Caco-2 (cell line): ENCODE measurements at regions not wholly inside any gene's neighbourhood (a gene's known extent, or its start where the extent isn't known, plus 50 kb on each side); places are given as distances from the start of the nearest gene placed in this dataset.
"Not testable (repeated sequence)": the region's sequence is repeated elsewhere in the genome, so short reads cannot be mapped to it uniquely, and the experiment has no call there.

ENCODE experiments used
- BruUV-seq: library from RNA; stranded (reverse); fragments of 400-500 nt; replicated peaks from 2 replicates; lab custom pipeline; 2021; lab: Mats Ljungman, UMichigan
- CTCF ChIA-PET: fragments of 300-600 bp; sonication (Branson Sonifier 250); formaldehyde crosslinking; loops from one replicate; lab custom pipeline; 2022; ENCODE audit warnings: antibody characterized with exemption; lab: Charles Lee
- POLR2A ChIA-PET: fragments of 300-600 bp; sonication (Branson Sonifier 250); formaldehyde crosslinking; loops from one replicate; lab custom pipeline; 2022; ENCODE audit warnings: antibody characterized with exemption; lab: Charles Lee
- DNase-seq, 2 experiments: peaks; one replicate each; pipeline versions ENCODE4 v3.0.0 to v3.0.0-alpha.2; 2020 to 2022
- H3K27me3 ChIP-seq: replicated peaks from 2 replicates; pipeline ENCODE4 v1.6.0; 2011; ENCODE audit warnings: low read length; ENCODE audit not compliant: control insufficient read depth, insufficient read depth
- H3K36me3 ChIP-seq: 2 replicates; pipeline ENCODE4 v1.5.1; 2011; ENCODE audit warnings: low read length; ENCODE audit not compliant: control insufficient read depth, insufficient read depth
- H3K4me1 ChIP-seq: fragments of 250-450 bp; sonication (Bioruptor Pico); 2 replicates; pipeline ENCODE4 v1.5.1; 2020; ENCODE audit warnings: mild to moderate bottlenecking
- H3K4me3 ChIP-seq: 2 replicates; pipeline ENCODE4 v1.5.1; 2011; ENCODE audit warnings: low read depth, mild to moderate bottlenecking, control low read depth, low read length
- H3K9me3 ChIP-seq: fragments of 250-450 bp; sonication (Bioruptor Pico); 2 replicates; pipeline ENCODE4 v1.5.1; 2020; ENCODE audit warnings: mild to moderate bottlenecking, moderate library complexity
- H3K27ac Mint-ChIP-seq: one replicate; pipeline ENCODE4 v1.8.0; 2022; ENCODE audit warnings: mixed read lengths; ENCODE audit not compliant: unreplicated experiment
- H3K27me3 Mint-ChIP-seq: one replicate; pipeline ENCODE4 v1.8.0; 2022; ENCODE audit warnings: mixed read lengths; ENCODE audit not compliant: insufficient read depth, unreplicated experiment
- H3K36me3 Mint-ChIP-seq: one replicate; pipeline ENCODE4 v1.8.0; 2022; ENCODE audit warnings: mild to moderate bottlenecking, mixed read lengths; ENCODE audit not compliant: insufficient read depth, unreplicated experiment
- H3K4me1 Mint-ChIP-seq: one replicate; pipeline ENCODE4 v1.8.0; 2022; ENCODE audit warnings: low read depth, mixed read lengths; ENCODE audit not compliant: unreplicated experiment
- H3K4me3 Mint-ChIP-seq: one replicate; pipeline ENCODE4 v1.8.0; 2022; ENCODE audit warnings: mild to moderate bottlenecking, moderate library complexity, mixed read lengths; ENCODE audit not compliant: unreplicated experiment
- H3K9me3 Mint-ChIP-seq: one replicate; pipeline ENCODE4 v1.8.0; 2022; ENCODE audit warnings: mixed read lengths; ENCODE audit not compliant: unreplicated experiment
- CTCF ChIP-seq, 2 experiments: fragments of 200-600 bp in 1 of 2; IDR thresholded peaks; 1 replicate in 1 of 2; 2 replicates in 1 of 2; pipeline versions ENCODE4 v1.5.1 to v1.8.0; 2011 to 2022; ENCODE audit warnings: antibody characterized with exemption in 1 of 2, control low read depth in 1 of 2, inconsistent platforms in 1 of 2, low read depth in 1 of 2, low read length in 1 of 2, mild to moderate bottlenecking in 1 of 2, moderate library complexity in 1 of 2; ENCODE audit not compliant: insufficient read depth in 1 of 2, severe bottlenecking in 1 of 2, unreplicated experiment in 1 of 2
- intact Hi-C: fragments of 100-400 bp; cut with micrococcal nuclease; formaldehyde crosslinking; loops from one replicate; pipeline ENCODE4 v1.10.0; 2022; ENCODE audit not compliant: unreplicated experiment

GRCh38 chr6:4415549-4415948 lies 280.2 kb upstream of the ECI2 start:
- Mint-ChIP-seq H3K27me3 (peaks cover 2% of the 10 kb centered on the region), H3K27ac (no peak overlapping the region), H3K36me3 (no peaks in the 10 kb centered on the region), H3K9me3 (peaks cover under 1% of the 10 kb centered on the region), H3K4me3 (no peak overlapping the region), H3K4me1 (no peaks in the 10 kb centered on the region)
- Histone ChIP-seq H3K4me3 (no peak overlapping the region), H3K27me3 (no peaks in the 10 kb centered on the region), H3K4me1 (no peaks in the 10 kb centered on the region), H3K9me3 (no peaks in the 10 kb centered on the region; the same call in 1 of the 2 replicates), H3K36me3 (no peaks in the 10 kb centered on the region)
- no peak for TF ChIP-seq CTCF (IDR thresholded peaks at IDR 0.05; ENCODE audit: insufficient read depth in 1 of 2, low read depth in 1 of 2, low read length in 1 of 2, severe bottlenecking in 1 of 2, unreplicated experiment in 1 of 2)
- intact Hi-C loops, result no loop called here
- POLR2A ChIA-PET, result interaction anchor here (0.6 kb wide), 1 partner anchor 228 kb away, joined by 4 read pairs; no protein-coding TSS in a partner anchor
- no TSS peak for BruUV-seq
- DNase-seq, result no peak
- CTCF ChIA-PET, result no interaction called here

- POLR2A ChIA-PET, H3K4me3 Mint-ChIP-seq, H3K9me3 ChIP-seq, H3K9me3 Mint-ChIP-seq, H3K27me3 ChIP-seq, H3K27ac Mint-ChIP-seq, DNase-seq, BruUV-seq, H3K4me1 ChIP-seq, H3K36me3 Mint-ChIP-seq, H3K4me3 ChIP-seq, H3K27me3 Mint-ChIP-seq, H3K36me3 ChIP-seq, H3K4me1 Mint-ChIP-seq, intact Hi-C loops, CTCF ChIA-PET: not testable (repeated sequence)
Measured at GRCh38 chr6:4414078-4414477, 278.7 kb upstream of the ECI2 start.

- H3K27me3 ChIP-seq, result no peaks in the 10 kb centered on the region
- no peak for TF ChIP-seq CTCF (IDR thresholded peaks at IDR 0.05; ENCODE audit: insufficient read depth in 1 of 2, low read depth in 1 of 2, low read length in 1 of 2, severe bottlenecking in 1 of 2, unreplicated experiment in 1 of 2)
- ChIA-PET CTCF (no interaction called here), POLR2A (no interaction called here)
- intact Hi-C loops, result no loop called here
- peaks cover 9% of the 10 kb centered on the region for H3K9me3 Mint-ChIP-seq
- peaks cover 8% of the 10 kb centered on the region for H3K27me3 Mint-ChIP-seq
- no TSS peak for BruUV-seq
- H3K36me3 ChIP-seq, result no peaks in the 10 kb centered on the region
- H3K4me3 ChIP-seq, result no peak overlapping the region
- H3K36me3 Mint-ChIP-seq, result no peaks in the 10 kb centered on the region
- H3K27ac Mint-ChIP-seq, result no peak overlapping the region
- no peaks in the 10 kb centered on the region for H3K4me1 Mint-ChIP-seq
- no peaks in the 10 kb centered on the region for H3K4me1 ChIP-seq
- no peak overlapping the region for H3K4me3 Mint-ChIP-seq
- no peaks in the 10 kb centered on the region for H3K9me3 ChIP-seq
- DNase-seq, result no peak
Measured at GRCh38 chr6:4413073-4413472, 277.7 kb upstream of the ECI2 start.

- Histone ChIP-seq H3K27me3 (no peaks in the 10 kb centered on the region), H3K36me3 (no peaks in the 10 kb centered on the region), H3K9me3 (no peaks in the 10 kb centered on the region), H3K4me1 (no peaks in the 10 kb centered on the region), H3K4me3 (no peak overlapping the region)
- H3K9me3 Mint-ChIP-seq, result peaks cover 9% of the 10 kb centered on the region
- ChIA-PET POLR2A (no interaction called here), CTCF (no interaction called here)
- H3K27me3 Mint-ChIP-seq, result peaks cover 8% of the 10 kb centered on the region
- no TSS peak for BruUV-seq
- no peaks in the 10 kb centered on the region for H3K4me1 Mint-ChIP-seq
- H3K4me3 Mint-ChIP-seq, result no peak overlapping the region
- intact Hi-C loops, result no loop called here
- no peaks in the 10 kb centered on the region for H3K36me3 Mint-ChIP-seq
- no peak for TF ChIP-seq CTCF (IDR thresholded peaks at IDR 0.05; ENCODE audit: insufficient read depth in 1 of 2, low read depth in 1 of 2, low read length in 1 of 2, severe bottlenecking in 1 of 2, unreplicated experiment in 1 of 2)
- no peak overlapping the region for H3K27ac Mint-ChIP-seq
- DNase-seq, result no peak
Measured at GRCh38 chr6:4412488-4412887, 277.1 kb upstream of the ECI2 start.
